ENCODE measurements at regions not wholly inside any gene's neighbourhood (a gene's known extent, or its start where the extent isn't known, plus 50 kb on each side); places are given as distances from the start of the nearest gene placed in this dataset.

DNA sequence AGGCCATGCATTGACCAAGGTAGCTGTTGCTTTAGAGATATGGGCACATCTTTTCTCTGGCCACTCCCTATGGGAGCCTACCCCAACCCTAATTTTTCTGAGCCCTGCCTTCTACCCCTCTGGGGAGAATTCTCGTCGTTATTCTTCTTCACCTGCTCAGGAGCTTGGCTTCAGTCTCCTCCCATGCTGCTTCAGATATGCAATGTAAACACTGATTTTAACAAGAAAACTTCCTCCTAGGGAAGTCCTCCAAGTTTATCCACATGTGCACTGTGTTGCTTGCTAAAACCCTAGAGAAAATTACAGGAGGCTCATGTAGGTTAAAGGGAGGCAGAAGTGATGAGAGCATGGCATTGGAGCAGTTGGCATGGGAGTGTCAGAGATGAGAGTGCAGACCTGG lies 445.2 kb upstream of the MDFIC2 start:
- H3K27ac Mint-ChIP-seq, result no peak overlapping the region
- H3K4me3 Mint-ChIP-seq, result no peak overlapping the region
- ATAC-seq (replicated peaks), result no peak
- no peaks in the 10 kb centered on the region for H3K36me3 Mint-ChIP-seq (ENCODE audit: insufficient read depth)
- no peaks in the 10 kb centered on the region for H3K9me3 Mint-ChIP-seq
- DNase-seq, result no peak
- H3K4me1 Mint-ChIP-seq (ENCODE audit: low read depth in 2 of 2), result no peaks in the 10 kb centered on the region
- H3K27me3 Mint-ChIP-seq, result peaks cover 0 to 6% of the 10 kb centered on the region in 2 donors

DNA sequence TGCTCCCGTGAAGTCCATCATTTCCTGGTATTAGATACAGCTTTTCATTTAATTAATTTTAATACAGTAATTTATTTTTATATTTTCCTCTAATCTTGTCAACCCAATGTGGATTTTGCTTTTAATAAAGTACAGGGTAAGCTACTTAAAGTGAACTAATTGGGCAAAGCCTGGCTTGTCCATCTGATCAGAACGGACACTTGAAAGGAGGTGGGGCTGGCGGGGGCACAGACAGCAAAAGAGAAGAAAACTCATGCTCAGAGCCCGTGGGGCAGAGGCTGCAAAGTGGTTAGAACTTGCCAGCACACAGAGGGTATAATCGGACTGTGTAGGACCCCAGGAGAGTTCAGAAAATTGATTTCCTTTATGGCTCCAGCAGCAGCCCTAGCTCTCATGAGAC lies 443.1 kb upstream of the MDFIC2 start:
- Mint-ChIP-seq H3K36me3 (ENCODE audit: insufficient read depth) (no peaks in the 10 kb centered on the region), H3K4me1 (ENCODE audit: low read depth in 2 of 2) (no peaks in the 10 kb centered on the region), H3K27ac (no peak overlapping the region), H3K9me3 (no peaks in the 10 kb centered on the region), H3K27me3 (peaks cover 0 to 25% of the 10 kb centered on the region in 2 donors), H3K4me3 (no peak overlapping the region)
- ATAC-seq (replicated peaks) (no peak), DNase-seq (no peak)

DNA sequence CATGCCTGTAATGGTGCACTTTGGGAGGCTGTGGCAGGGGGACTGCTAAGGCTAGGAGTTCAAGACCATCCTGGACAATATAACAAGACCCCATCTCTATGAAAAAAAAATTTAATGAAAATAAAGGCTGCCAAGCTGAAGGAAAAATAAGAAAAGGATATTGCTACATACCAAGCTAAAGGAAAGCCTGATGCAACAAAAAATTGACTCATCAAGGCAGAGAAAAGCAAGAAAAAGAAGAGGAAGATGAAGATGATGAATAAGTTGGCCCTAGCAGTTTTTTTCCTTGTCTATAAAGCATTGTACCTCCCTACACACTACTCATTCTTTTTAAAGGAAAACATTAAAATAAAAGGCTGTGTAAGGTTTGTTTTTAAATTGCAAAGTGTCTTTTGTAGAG lies 441.9 kb upstream of the MDFIC2 start:
- no peaks in the 10 kb centered on the region for H3K36me3 Mint-ChIP-seq (ENCODE audit: insufficient read depth)
- DNase-seq (no peak), ATAC-seq (replicated peaks) (no peak)
- H3K27me3 Mint-ChIP-seq, result peaks cover 2 to 25% of the 10 kb centered on the region in 2 donors
- H3K27ac Mint-ChIP-seq, result no peak overlapping the region
- no peak overlapping the region for H3K4me3 Mint-ChIP-seq
- H3K9me3 Mint-ChIP-seq, result no peaks in the 10 kb centered on the region
- H3K4me1 Mint-ChIP-seq (ENCODE audit: low read depth in 2 of 2), result no peaks in the 10 kb centered on the region

DNA sequence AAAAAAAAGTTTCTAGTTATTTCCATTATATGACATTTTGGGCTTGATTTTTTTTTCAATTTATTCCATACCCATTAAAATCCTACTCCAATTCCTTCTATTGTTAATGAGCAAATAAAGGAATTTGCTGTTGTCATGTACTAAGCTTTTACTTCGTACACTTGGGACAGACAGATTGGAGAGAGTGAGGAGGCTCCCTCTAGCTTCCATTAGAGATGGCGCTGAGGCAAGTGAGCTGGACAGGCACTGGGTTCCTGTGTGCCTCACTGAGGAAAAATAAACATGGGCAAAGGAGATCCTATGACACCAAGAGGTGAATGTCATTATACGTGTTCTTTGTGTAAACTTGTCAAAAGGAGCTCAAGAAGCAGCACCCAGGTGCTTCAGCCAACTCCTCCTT lies 441.1 kb upstream of the MDFIC2 start:
- Mint-ChIP-seq H3K27ac (no peak overlapping the region), H3K4me3 (no peak overlapping the region), H3K36me3 (ENCODE audit: insufficient read depth) (no peaks in the 10 kb centered on the region), H3K27me3 (peaks cover 9 to 32% of the 10 kb centered on the region in 2 donors), H3K4me1 (ENCODE audit: low read depth in 2 of 2) (no peaks in the 10 kb centered on the region), H3K9me3 (no peaks in the 10 kb centered on the region)
- DNase-seq (no peak), ATAC-seq (replicated peaks) (no peak)

DNA sequence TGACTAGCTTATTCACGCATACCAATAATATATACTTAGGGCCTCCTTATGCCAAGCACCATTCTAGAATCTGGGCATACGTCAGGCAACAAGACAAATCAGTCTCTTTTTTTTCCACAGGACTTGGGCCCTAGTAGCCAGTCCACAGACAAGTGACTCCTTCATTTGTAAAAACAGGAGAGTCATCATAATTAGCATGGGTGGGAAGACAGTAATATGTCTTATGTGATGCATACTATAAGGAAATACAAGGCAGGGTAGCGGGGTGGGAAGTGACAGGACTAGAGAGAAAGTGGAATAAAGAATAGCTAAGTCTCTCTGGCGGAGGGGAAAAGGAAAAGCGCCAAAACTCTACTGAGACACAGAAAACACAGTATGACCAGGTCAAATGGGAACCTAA lies 439.6 kb upstream of the MDFIC2 start:
- Mint-ChIP-seq H3K27me3 (peaks cover 19 to 42% of the 10 kb centered on the region in 2 donors), H3K4me1 (ENCODE audit: low read depth in 2 of 2) (no peaks in the 10 kb centered on the region), H3K9me3 (no peaks in the 10 kb centered on the region), H3K36me3 (ENCODE audit: insufficient read depth) (no peaks in the 10 kb centered on the region), H3K4me3 (no peak overlapping the region), H3K27ac (no peak overlapping the region)
- ATAC-seq (replicated peaks), result no peak
- DNase-seq, result no peak

DNA sequence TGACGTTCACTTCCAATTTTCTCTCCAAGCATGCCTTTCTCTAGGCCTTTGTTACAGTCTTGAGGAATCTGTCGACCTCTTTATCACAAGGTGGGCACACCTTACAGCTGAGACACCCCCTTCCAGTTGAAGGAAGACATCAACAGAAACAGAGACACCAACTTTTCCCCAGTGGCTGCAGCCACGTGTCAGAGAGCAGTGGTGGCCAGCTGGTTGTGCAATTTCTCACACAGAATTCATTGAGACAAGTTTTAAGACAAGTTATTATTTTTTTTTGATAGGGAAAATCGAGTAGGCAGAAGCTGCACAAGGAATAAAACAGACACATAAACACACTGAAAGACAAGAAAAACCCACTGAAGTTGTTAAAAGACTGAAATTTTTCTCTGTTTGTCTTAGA lies 436.7 kb upstream of the MDFIC2 start:
- Mint-ChIP-seq H3K27me3 (peaks cover 19 to 42% of the 10 kb centered on the region in 2 donors), H3K4me1 (ENCODE audit: low read depth in 2 of 2) (no peaks in the 10 kb centered on the region), H3K27ac (no peak overlapping the region), H3K9me3 (no peaks in the 10 kb centered on the region), H3K36me3 (ENCODE audit: insufficient read depth) (no peaks in the 10 kb centered on the region), H3K4me3 (no peak overlapping the region)
- ATAC-seq (replicated peaks) (no peak), DNase-seq (no peak)

DNA sequence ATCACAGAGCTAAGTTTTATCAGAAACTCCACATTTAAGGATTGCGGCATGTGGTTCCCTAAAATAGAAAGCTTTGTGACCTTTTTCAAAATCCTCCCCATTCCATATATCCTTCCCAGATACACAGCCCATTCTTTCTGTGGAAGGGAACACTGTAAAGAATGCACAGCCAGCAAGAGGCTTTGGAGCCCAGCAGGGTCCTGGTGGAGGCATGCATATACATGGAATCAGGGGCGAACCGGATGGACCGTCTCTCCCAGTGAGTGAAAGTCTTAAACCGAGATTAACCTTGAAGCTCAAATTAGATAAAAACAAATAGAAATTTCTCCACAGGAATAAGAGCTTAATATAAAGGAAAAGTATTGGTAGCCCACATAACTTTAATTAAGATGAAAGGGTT lies 436.2 kb upstream of the MDFIC2 start:
- no peak overlapping the region for H3K4me3 Mint-ChIP-seq
- no peaks in the 10 kb centered on the region for H3K4me1 Mint-ChIP-seq (ENCODE audit: low read depth in 2 of 2)
- DNase-seq, result no peak
- H3K36me3 Mint-ChIP-seq (ENCODE audit: insufficient read depth), result no peaks in the 10 kb centered on the region
- H3K27ac Mint-ChIP-seq, result no peak overlapping the region
- peaks cover 19 to 39% of the 10 kb centered on the region in 2 donors for H3K27me3 Mint-ChIP-seq
- no peaks in the 10 kb centered on the region for H3K9me3 Mint-ChIP-seq
- no peak for ATAC-seq (replicated peaks)

DNA sequence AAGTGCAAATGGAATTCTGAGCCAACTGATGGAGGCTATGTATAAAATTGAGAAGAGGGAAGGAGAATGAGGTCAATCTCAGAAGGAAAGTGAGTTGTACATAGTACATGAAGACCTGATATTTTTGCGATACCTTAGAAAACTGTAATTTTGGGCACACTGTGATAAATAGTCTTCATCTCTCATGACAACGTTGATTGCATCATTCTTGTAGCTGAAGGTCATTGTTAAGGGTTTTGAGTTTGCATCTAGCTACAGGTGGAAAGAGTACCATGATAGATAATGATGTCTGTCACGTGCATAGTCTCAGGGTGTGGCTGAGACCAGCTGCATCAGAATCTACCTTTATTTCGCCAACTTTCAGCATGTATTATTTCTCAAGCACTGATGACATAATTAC lies 435.4 kb upstream of the MDFIC2 start:
- DNase-seq, result no peak
- Mint-ChIP-seq H3K4me1 (ENCODE audit: low read depth in 2 of 2) (no peaks in the 10 kb centered on the region), H3K4me3 (no peak overlapping the region), H3K27ac (no peak overlapping the region), H3K27me3 (peaks cover 19 to 38% of the 10 kb centered on the region in 2 donors), H3K9me3 (no peaks in the 10 kb centered on the region), H3K36me3 (ENCODE audit: insufficient read depth) (no peaks in the 10 kb centered on the region)
- no peak for ATAC-seq (replicated peaks)

DNA sequence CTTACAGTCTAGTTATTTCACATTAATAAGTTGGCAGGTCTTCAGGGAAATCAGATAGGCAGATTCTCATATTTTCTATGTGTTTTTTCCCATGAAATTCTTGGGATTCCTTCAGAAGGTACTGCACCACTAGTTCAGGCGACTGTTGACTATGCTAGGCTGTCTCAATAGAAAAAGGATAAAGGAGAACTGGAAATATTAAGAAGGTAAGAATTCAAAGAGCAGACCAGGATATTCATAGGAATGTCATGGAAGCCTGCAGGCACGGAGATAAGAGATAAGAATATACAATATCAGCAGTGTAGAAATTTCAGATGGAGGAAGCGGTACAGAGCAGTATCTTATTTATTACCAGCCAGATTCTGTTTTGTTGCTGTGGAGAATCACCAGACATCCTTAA lies 432.1 kb upstream of the MDFIC2 start:
- no peaks in the 10 kb centered on the region for H3K9me3 Mint-ChIP-seq
- H3K4me1 Mint-ChIP-seq (ENCODE audit: low read depth in 2 of 2), result no peaks in the 10 kb centered on the region
- H3K27ac Mint-ChIP-seq, result no peak overlapping the region
- no peaks in the 10 kb centered on the region for H3K36me3 Mint-ChIP-seq (ENCODE audit: insufficient read depth)
- no peak overlapping the region for H3K4me3 Mint-ChIP-seq
- ATAC-seq (replicated peaks) (no peak), DNase-seq (no peak)
- peaks cover 17 to 19% of the 10 kb centered on the region in 2 donors for H3K27me3 Mint-ChIP-seq

DNA sequence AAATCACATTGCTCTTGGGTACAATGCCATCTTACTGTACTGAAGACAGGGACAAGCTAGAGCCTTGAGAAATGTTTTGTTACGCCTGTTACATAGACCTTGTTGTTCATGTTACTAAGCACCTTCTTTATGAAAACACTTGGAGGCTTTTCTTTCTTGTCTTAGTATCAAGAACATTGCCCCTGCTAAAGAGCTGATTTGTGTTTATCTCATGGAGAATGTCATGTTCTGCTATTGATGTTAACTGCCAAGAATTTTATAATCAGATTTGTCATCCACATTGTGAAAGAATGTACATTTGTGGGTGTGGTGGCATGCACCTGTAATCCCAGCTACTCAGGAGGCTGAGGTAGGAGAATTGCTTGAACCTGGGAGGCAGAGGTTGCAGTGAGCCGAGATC lies 431.3 kb upstream of the MDFIC2 start:
- H3K27ac Mint-ChIP-seq, result no peak overlapping the region
- H3K9me3 Mint-ChIP-seq, result no peaks in the 10 kb centered on the region
- DNase-seq (no peak), ATAC-seq (replicated peaks) (no peak)
- H3K27me3 Mint-ChIP-seq, result peaks cover 12% of the 10 kb centered on the region in 2 donors
- H3K4me1 Mint-ChIP-seq (ENCODE audit: low read depth in 2 of 2), result no peaks in the 10 kb centered on the region
- no peak overlapping the region for H3K4me3 Mint-ChIP-seq
- no peaks in the 10 kb centered on the region for H3K36me3 Mint-ChIP-seq (ENCODE audit: insufficient read depth)

DNA sequence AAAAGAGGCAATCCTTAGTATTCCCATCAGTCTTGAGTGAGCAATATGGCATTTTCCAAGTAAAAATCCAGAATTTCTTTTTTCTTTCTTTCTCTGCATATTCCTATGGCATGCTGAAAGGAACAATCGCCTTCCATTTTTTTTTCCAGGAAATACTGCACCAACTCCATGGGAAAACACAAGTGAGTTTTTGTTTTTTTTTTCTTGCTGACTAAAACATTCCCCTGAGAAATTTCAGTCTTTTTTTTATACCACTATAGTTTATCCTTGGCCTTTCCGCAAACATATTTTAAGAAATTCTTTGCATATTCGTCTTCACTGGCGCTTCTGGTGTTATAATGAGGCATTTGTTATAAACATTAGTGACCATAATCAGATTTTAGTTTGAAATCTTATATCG lies 429.6 kb upstream of the MDFIC2 start:
- Mint-ChIP-seq H3K27me3 (no peaks in the 10 kb centered on the region), H3K4me1 (ENCODE audit: low read depth in 2 of 2) (no peaks in the 10 kb centered on the region), H3K9me3 (no peaks in the 10 kb centered on the region), H3K27ac (no peak overlapping the region), H3K4me3 (no peak overlapping the region), H3K36me3 (ENCODE audit: insufficient read depth) (no peaks in the 10 kb centered on the region)
- no peak for ATAC-seq (replicated peaks)
- DNase-seq, result no peak

DNA sequence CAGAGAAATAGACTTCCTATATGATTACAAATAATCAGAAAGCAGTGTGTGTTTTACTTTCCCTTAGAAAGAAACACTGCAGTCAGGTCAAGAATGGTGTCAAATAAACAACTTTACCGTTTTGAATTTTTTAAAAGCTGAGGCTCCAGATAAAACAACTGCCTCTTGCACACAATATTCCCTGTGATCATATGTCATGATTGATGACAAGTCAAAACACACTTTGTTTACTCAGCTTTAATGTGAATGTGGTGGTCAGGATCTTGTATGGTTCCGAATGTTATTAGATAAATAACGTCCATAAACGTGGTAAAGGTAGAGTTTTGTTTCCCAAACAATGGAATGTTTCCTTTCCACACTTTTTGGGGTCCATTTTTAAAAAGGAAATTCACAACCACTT lies 428.4 kb upstream of the MDFIC2 start:
- Mint-ChIP-seq H3K27me3 (no peaks in the 10 kb centered on the region), H3K27ac (no peak overlapping the region)
- no peak for DNase-seq

DNA sequence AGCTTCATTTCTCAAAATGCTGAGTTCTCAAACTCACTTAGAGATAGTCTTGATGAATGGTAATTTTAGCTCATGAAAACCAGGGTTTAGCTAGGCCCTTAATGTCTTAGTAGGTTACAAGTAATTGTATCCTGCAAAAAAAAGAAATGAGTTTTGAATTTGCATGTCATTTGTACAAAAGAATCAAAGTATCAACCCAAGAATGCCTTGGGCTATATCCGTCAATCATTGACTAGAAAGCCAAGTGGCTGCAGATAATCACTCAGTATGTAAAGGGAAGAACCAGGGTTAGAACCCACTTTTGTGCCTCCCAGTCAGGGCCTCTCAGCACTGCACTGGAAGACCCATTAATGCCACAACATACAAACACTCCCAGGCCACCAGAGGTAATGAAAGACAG lies 427.6 kb upstream of the MDFIC2 start:
- H3K4me3 Mint-ChIP-seq, result no peak overlapping the region
- ATAC-seq (replicated peaks) (no peak), DNase-seq (no peak)
- no peaks in the 10 kb centered on the region for H3K36me3 Mint-ChIP-seq (ENCODE audit: insufficient read depth)
- no peaks in the 10 kb centered on the region for H3K4me1 Mint-ChIP-seq (ENCODE audit: low read depth in 2 of 2)
- H3K9me3 Mint-ChIP-seq, result no peaks in the 10 kb centered on the region
- no peaks in the 10 kb centered on the region for H3K27me3 Mint-ChIP-seq
- H3K27ac Mint-ChIP-seq, result no peak overlapping the region

More for the DNA sequence above, 428.4 kb upstream of the MDFIC2 start:
- no peaks in the 10 kb centered on the region for H3K36me3 Mint-ChIP-seq (ENCODE audit: insufficient read depth)
- no peaks in the 10 kb centered on the region for H3K9me3 Mint-ChIP-seq
- ATAC-seq (replicated peaks), result no peak
- no peaks in the 10 kb centered on the region for H3K4me1 Mint-ChIP-seq (ENCODE audit: low read depth in 2 of 2)
- H3K4me3 Mint-ChIP-seq, result no peak overlapping the region

DNA sequence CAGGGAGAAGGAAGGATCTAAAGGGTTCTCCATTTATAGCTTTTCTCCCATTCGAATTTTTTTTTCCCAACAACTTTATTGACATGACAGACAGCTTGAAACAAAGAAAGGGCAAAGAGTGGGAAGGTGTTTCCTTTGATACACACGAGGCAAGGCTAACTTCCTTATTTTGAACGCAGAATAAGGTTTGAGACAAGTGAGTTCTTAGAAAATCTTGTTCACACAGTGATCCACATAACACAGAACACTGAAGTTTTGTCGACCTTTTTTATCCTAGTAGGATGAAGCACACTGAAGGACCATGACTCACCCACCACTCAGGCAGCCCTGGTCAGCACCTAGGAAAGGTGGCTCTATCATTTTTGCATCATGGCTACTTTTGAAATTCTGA lies 425.8 kb upstream of the MDFIC2 start:
- Mint-ChIP-seq H3K27ac (no peak overlapping the region), H3K9me3 (no peaks in the 10 kb centered on the region), H3K36me3 (ENCODE audit: insufficient read depth) (no peaks in the 10 kb centered on the region), H3K27me3 (peaks cover 8 to 16% of the 10 kb centered on the region in 2 donors), H3K4me3 (no peak overlapping the region), H3K4me1 (ENCODE audit: low read depth in 2 of 2) (no peaks in the 10 kb centered on the region)
- DNase-seq (no peak), ATAC-seq (replicated peaks) (no peak)

DNA sequence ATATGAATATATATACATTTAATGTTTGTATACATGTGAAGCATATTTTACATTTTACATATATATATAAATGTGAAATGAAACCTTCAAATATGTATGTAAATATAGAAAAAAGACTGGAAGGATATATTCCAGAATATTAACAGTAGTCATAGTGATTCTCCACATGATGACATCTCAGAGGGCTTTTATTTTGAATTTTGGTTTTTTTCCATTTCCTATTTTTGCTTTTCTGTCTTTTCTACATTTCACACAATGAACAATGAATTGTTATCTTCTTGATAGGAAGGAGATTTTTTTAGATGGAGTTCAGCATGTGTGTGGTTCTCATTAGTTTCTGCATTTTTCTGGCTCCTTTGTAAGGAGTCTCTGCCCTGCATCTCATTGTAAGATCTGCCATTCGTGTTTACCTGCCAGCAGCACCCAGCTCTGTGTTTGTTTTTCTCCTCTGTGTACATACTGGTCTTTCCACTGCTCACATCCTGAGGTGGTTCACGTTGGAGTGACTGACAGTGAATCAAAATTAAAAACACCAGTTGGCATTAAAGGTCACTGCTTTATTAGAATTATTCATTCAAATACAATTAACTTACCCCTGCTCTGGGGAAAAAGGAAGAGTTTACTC lies 425.3 kb upstream of the MDFIC2 start:
- peaks cover 9 to 21% of the 10 kb centered on the region in 2 donors for H3K27me3 Mint-ChIP-seq
- no peak overlapping the region for H3K4me3 Mint-ChIP-seq
- ATAC-seq (replicated peaks) (no peak), DNase-seq (no peak)
- no peak overlapping the region for H3K27ac Mint-ChIP-seq
- H3K4me1 Mint-ChIP-seq (ENCODE audit: low read depth in 2 of 2), result no peaks in the 10 kb centered on the region
- no peaks in the 10 kb centered on the region for H3K36me3 Mint-ChIP-seq (ENCODE audit: insufficient read depth)
- no peaks in the 10 kb centered on the region for H3K9me3 Mint-ChIP-seq
